Common myeloid progenitor, CD34-positive (primary cell): ENCODE measurements at regions not wholly inside any gene's neighbourhood (a gene's known extent, or its start where the extent isn't known, plus 50 kb on each side); places are given as distances from the start of the nearest gene placed in this dataset.

ENCODE experiments used
- CTCF ChIA-PET: fragments of 350-600 bp; sonication (Branson Sonifier 250); formaldehyde crosslinking; loops from one replicate; lab custom pipeline; 2021; ENCODE audit warnings: antibody characterized with exemption; lab: Charles Lee
- POLR2A ChIA-PET: fragments of 350-600 bp; sonication (Branson Sonifier 250); formaldehyde crosslinking; loops from one replicate; lab custom pipeline; 2021; ENCODE audit warnings: antibody characterized with exemption; lab: Charles Lee
- DNase-seq, 3 donors: peaks; one replicate each; pipeline versions ENCODE4 v3.0.0 to v3.0.0-alpha.2; 2013
- H3K27ac ChIP-seq, 2 experiments: 1 replicate in 1 of 2; 2 replicates in 1 of 2; pipeline ENCODE4 v1.7.0; 2013; ENCODE audit warnings: inconsistent platforms in 2 of 2, low read length in 2 of 2, mild to moderate bottlenecking in 2 of 2, low read depth in 1 of 2, moderate library complexity in 1 of 2; ENCODE audit not compliant: severe bottlenecking in 2 of 2, insufficient read depth in 1 of 2, poor library complexity in 1 of 2
- H3K27me3 ChIP-seq, 5 experiments: replicated peaks in 2 of 5; 1 replicate in 3 of 5; 2 replicates in 2 of 5; pipeline versions ENCODE4 v1.6.1 to v1.7.0; 2013; ENCODE audit warnings: low read length in 4 of 5, mild to moderate bottlenecking in 2 of 5, moderate library complexity in 2 of 5, inconsistent platforms in 1 of 5; ENCODE audit not compliant: insufficient read depth in 5 of 5, control insufficient read depth in 4 of 5
- H3K36me3 ChIP-seq, 4 experiments: 1 replicate in 2 of 4; 2 replicates in 2 of 4; pipeline versions ENCODE4 v1.6.1 to v1.7.0; 2013; ENCODE audit warnings: low read length in 3 of 4, control low read depth in 1 of 4, mild to moderate bottlenecking in 1 of 4; ENCODE audit not compliant: control insufficient read depth in 4 of 4, insufficient read depth in 4 of 4
- H3K4me1 ChIP-seq, 4 experiments: 1 replicate in 3 of 4; 2 replicates in 1 of 4; pipeline versions ENCODE4 v1.6.1 to v1.7.1; 2013; ENCODE audit warnings: low read length in 3 of 4, mild to moderate bottlenecking in 3 of 4, control low read depth in 1 of 4, inconsistent platforms in 1 of 4, moderate library complexity in 1 of 4; ENCODE audit not compliant: control insufficient read depth in 4 of 4, insufficient read depth in 4 of 4; ENCODE audit errors: control extremely low read depth in 1 of 4
- H3K4me3 ChIP-seq, 7 experiments: 1 replicate in 4 of 7; 2 replicates in 3 of 7; pipeline versions ENCODE4 v1.5.1 to v1.7.0; 2013; ENCODE audit warnings: mild to moderate bottlenecking in 7 of 7, low read length in 6 of 7, moderate library complexity in 6 of 7, inconsistent platforms in 2 of 7, low read depth in 2 of 7, control low read depth in 1 of 7; ENCODE audit not compliant: insufficient read depth in 4 of 7, control insufficient read depth in 1 of 7; ENCODE audit errors: extremely low read depth in 1 of 7
- H3K9me3 ChIP-seq, 5 experiments: 1 replicate in 4 of 5; 2 replicates in 1 of 5; pipeline versions ENCODE4 v1.6.1 to v1.7.1; 2013; ENCODE audit warnings: low read length in 4 of 5, mild to moderate bottlenecking in 2 of 5, inconsistent platforms in 1 of 5, low read depth in 1 of 5, moderate library complexity in 1 of 5; ENCODE audit not compliant: control insufficient read depth in 4 of 5, insufficient read depth in 2 of 5; ENCODE audit errors: control extremely low read depth in 1 of 5
- WGBS: methylation state at CpG from one replicate; pipeline ENCODE4 v1.1.5; 2013; ENCODE audit not compliant: insufficient coverage; 5-methylcytosine and 5-hydroxymethylcytosine counted together

DNA sequence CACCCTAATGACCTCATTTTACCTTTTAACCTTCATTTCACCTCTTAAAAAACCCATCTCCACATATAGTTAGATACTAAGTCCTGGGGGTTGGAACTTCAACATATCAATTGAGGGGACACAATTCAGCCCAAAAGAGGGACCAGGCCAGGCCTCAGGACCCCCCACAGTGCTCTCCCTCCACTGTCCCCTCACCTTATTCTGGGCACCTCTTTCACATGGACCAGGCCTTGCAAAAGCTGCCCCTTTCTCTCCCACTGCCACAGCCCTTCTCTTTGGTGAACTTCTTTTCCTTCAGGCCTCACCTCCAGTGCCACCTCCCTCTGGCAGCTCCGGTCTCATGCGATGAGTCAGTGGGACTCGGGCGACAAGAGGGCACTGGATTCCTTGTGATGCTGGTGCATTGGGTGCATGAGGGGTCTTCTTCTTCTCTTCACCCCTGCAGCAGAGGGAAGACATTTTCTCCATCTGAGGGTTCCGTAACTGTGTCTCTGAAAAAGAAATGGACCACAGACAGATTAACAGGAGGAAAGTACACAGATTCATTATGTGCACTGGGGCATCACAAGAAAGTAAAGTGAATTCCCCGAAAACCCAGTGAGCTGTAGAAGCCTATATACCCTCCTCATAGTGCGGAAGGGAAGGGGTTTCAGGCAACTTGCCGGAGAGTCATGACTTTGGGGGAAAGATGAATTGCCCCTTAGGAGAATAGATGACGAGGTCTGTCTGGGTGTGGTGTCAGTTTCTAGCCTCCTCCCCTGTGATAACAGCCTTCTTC is 288.7 kb upstream of the IGFBP3 start:
- ChIA-PET POLR2A (no interaction called here), CTCF (no interaction called here)
- no peaks in the 10 kb centered on the region for H3K27me3 ChIP-seq
- no peak overlapping the region for H3K4me3 ChIP-seq
- H3K27ac ChIP-seq, result no peak overlapping the region
- no peaks in the 10 kb centered on the region for H3K9me3 ChIP-seq
- H3K4me1 ChIP-seq, result no peaks in the 10 kb centered on the region
- no peaks in the 10 kb centered on the region for H3K36me3 ChIP-seq
- 100% methylated on average over 4 of the region's 9 CpGs for WGBS
- no peak for DNase-seq

DNA sequence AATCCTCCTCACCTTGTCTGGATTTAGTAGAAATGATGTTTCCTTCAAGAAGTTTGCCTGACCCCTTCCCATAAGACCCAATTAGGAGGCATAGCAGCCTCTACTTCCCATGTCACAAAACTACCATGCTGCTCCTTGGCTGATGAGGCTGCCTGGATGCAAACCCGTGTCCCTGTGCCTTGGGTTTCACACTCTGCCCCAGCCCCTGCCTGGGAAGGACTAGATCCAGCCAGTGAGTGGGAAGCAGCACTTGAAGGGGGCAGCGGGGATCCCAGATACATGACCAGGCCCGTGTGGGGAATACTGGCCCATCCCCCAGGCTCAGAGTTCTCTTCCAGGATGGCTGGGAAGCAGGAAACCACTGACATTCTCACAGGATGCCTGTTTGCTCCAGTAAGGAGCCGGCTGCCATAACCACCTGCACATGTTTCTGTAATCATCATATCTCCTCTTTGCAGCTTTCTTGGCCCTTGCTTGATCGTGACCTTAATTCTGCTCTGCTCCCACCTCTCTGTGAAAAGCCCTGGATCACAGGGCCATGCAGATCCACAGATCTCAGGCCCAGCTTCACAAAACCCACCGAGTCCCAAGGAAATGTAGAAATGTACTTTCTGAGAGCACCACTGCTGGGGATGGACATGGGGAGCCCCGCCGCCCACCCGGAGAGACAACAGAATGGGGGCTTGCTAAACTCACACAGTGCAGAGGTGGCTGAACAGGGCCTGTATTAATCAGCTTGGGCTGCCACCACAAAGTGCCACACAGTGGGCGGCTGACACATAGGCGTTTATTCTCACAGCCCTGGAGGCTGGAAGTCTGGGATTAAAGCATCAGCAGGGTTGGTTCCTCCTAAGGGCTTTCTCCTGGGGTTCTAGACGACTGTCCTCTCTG is 287.8 kb upstream of the IGFBP3 start:
- WGBS, result 64% methylated on average over 11 of the region's 12 CpGs
- Histone ChIP-seq H3K27ac (no peak overlapping the region), H3K36me3 (no peaks in the 10 kb centered on the region), H3K4me1 (no peaks in the 10 kb centered on the region), H3K27me3 (no peaks in the 10 kb centered on the region), H3K9me3 (no peaks in the 10 kb centered on the region), H3K4me3 (no peak overlapping the region)
- CTCF ChIA-PET, result no interaction called here
- POLR2A ChIA-PET, result no interaction called here
- DNase-seq, result no peak

DNA sequence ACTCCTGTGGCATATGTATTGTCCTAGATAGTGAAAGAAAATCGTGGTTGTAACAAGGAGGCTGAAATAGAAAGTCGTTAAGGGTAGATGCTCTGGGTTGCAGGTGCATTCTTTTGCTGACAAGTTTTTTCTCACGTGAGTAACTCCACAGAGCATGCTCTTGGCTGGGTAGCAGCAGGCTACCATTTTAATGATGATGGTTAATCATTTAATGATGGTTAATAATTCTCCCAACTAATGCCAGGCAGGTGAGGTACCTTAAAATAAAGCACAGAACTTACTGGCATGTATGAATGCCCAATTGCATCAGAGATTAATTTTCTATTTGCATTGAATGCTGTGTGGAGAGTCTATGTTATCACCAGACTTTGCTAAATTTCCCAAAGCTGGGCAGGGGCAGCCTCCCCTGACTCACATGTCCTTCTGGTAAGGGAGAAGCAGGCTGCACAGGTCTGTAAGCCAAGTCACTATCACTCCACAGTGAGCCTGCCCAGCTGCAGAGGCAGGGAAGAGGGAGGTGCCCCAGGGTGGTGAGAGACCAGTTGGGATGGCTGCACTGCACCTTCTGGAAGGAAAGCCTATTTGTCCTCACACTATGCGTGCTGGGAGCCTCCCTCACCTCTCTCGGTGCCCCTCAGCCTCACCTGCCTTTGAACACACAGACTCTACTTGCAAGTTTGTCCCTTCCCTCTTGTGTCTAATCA is 287.0 kb upstream of the IGFBP3 start:
- POLR2A ChIA-PET, result no interaction called here
- CTCF ChIA-PET, result no interaction called here
- Histone ChIP-seq H3K4me1 (no peaks in the 10 kb centered on the region), H3K4me3 (no peak overlapping the region), H3K9me3 (no peaks in the 10 kb centered on the region), H3K36me3 (no peaks in the 10 kb centered on the region), H3K27me3 (no peaks in the 10 kb centered on the region), H3K27ac (no peak overlapping the region)
- 79% methylated on average over 4 of the region's 5 CpGs for WGBS
- no peak for DNase-seq

DNA sequence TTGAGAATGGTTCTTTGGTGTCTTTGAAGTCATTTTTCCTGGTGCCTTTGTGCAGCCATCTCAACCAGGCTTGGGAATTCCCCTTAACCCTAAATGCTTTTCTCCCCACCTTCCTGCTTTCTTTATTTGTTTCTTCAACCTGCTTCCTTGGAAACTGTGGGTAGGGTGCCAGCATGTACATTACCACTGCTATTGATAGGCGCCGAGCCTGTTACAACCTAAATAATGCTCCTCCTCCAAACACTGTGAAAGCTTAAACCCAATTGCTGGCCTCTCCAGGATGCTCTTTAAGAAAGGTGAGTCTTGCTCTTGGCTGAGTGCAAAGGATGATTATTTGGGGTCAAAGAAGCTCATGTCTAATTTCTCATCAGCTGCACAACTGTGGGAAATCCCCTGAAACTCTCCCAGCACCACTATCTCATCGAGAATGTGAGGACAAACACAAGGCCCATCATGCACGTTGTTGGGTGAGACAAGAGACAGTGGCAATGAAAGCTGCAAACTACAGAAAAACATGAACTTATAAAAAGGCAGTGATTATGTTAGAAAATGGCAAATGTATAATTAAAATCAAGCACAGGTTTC is 285.5 kb upstream of the IGFBP3 start:
- no peaks in the 10 kb centered on the region for H3K9me3 ChIP-seq
- H3K36me3 ChIP-seq, result no peaks in the 10 kb centered on the region
- CTCF ChIA-PET, result no interaction called here
- DNase-seq, result no peak
- no peaks in the 10 kb centered on the region for H3K4me1 ChIP-seq
- no CpG with 5 or more reads among the region's 4 CpGs for WGBS
- POLR2A ChIA-PET, result no interaction called here
- no peak overlapping the region for H3K4me3 ChIP-seq
- no peaks in the 10 kb centered on the region for H3K27me3 ChIP-seq
- H3K27ac ChIP-seq, result no peak overlapping the region

DNA sequence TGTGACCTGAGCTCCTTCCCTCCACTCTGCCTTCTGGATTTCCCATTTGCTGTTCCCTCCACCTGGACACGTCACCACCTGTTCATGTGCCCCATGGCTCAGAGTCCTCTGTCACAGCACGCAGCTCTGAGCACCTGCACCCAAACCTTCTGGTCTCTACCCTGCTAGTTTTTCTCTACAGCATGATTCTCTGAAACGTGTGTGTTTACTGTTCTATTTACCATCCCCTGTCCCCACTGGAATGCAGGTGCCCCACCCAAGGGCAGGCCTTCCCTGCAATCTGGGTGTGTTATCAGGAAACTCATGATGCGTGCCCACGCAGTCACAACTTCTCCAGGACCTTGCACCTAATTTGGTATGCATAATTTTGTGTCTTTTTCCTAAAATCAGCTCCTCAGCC is 284.4 kb upstream of the IGFBP3 start:
- H3K4me3 ChIP-seq, result no peak overlapping the region
- H3K9me3 ChIP-seq, result no peaks in the 10 kb centered on the region
- ChIA-PET CTCF (no interaction called here), POLR2A (no interaction called here)
- H3K36me3 ChIP-seq, result no peaks in the 10 kb centered on the region
- WGBS, result 79% methylated on average over 4 of the region's 5 CpGs
- no peak overlapping the region for H3K27ac ChIP-seq
- no peaks in the 10 kb centered on the region for H3K27me3 ChIP-seq
- H3K4me1 ChIP-seq, result no peaks in the 10 kb centered on the region
- DNase-seq, result no peak

DNA sequence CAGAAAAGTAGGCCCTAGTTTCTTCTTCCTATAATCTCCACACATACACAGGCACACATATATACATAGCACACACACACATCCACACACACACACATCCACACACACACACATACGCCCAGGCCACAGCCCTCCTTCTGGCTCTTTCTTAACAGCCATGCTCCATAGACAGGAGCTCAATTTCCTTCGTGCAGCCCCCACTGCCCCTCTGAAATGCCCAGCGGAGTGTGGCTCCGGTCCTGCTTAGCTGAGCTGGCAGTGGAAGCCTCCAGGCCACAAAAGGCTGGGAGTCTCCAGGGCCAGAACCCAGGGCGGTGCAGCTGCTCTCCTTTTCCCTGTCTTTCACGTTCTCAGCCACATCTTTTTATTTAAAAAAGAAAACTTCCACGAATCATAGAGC is 282.9 kb upstream of the IGFBP3 start:
- ChIA-PET CTCF (no interaction called here), POLR2A (no interaction called here)
- no peaks in the 10 kb centered on the region for H3K36me3 ChIP-seq
- no peak for DNase-seq
- no peak overlapping the region for H3K27ac ChIP-seq
- WGBS, result 94% methylated on average over 5 of the region's 7 CpGs
- no peaks in the 10 kb centered on the region for H3K4me1 ChIP-seq
- no peak overlapping the region for H3K4me3 ChIP-seq
- no peaks in the 10 kb centered on the region for H3K27me3 ChIP-seq
- H3K9me3 ChIP-seq, result no peaks in the 10 kb centered on the region
